ENCODE measurements at regions not wholly inside any gene's neighbourhood (a gene's known extent, or its start where the extent isn't known, plus 50 kb on each side); places are given as distances from the start of the nearest gene placed in this dataset.

DNA sequence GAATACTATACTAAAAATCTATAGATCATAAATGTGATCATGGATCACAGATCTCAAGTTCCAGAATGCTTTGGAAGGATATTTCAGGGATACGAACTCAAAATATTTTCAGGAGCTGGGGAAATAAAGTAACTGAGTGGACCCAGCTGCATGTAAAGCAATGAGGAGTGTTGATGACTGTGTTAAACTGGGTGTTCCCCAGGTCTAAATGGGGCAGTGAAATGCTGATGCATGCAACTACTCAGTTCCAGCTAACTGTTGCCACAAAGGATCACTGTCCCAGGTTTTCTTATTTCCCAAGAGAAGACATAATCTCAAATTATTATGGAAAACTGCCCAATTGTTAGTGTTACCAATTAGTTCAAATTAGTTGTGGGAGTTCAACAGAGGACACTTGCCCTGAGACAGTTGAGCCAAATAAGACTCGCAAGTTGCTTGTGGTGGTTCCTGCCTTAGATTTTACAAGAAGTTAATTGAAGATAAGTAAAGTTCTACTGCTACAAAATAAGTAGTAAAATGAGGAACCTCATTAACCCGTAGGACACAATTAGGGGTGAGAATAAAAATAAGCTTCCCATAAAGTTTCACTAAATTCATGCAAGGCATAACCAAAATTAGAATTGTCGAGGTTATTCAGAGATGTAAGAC, 66.3 kb upstream of the IL12A start:
- no peak for DNase-seq

DNA sequence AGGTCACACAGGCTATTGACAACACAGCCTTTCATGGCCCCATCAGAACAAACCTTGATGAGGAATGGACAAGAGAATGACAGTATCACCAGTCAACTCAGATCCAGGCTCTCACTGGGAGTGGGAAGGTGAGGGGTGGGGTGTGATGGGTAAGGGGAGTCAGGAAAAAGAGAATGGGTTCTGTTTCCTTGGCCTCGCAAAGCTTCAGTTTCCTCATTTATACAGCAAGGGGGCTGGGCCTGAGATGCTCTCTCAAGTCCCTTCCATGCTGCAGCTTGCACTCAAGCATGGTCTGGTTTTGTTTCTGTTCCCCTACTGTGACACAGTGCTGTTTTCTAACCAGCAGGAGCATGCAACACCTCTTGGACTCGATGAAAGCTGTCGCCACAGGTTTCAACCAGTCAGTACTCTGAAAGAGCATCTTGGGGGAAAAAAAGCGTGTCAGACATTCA, 65.7 kb upstream of the IL12A start:
- no peak for DNase-seq

DNA sequence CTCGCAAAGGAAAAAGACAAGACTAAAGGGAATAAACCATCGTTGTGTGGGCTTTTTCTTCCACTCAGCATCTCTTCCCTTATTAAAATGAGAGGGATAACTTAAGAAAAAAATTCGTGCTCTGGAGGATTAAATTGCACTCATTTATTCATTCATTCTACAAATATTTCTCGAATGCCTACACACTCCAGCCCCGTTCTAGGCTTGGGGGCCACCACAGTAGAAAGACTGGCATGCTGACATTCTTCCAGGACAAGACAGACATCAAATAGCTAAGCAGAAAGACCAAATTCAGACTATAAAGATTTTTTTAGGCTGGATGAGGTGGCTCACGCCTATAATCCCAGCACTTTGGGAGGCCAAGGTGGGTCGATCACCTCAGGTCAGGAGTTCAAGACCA, 65.3 kb upstream of the IL12A start:
- DNase-seq, result no peak

DNA sequence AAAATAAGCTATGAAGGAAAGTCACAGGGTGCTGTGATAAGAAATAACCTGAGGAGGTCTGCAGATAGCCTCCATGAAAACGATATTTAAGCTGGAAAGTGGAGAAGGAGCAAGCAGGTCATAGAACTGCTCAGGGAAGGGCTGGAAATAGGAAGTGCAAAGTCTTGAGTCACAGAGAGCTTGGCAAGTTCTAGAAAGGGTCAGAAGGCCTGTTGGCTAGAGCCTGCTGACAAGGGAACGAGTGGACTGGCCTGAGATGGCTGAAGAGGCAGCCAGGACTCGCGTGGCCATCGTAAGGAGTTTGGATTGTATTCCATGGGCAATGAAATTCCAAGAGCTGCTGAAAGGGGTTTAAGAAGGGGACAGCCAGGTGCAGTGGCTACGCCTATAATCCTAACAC, 64.7 kb upstream of the IL12A start:
- DNase-seq, result peak; percentile 47 to 55

DNA sequence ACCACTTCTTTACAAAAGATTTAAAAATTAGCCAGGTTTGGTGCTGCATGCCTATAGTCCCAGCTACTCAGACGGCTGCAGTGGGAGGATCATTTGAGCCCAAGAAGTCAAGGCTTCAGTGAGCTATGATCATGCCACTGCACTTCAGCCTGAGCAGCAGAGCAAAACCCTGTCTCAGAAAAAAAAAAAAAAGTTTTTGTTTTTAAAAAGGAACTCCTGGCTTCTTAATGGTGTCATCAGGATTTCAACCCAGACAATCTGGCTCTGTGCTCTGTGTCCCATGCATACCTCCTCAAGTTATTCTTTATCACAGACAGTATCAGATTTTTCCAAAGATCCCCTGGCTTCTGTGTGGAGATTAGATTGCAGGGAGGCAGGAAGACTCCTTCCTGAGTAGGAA, 64.2 kb upstream of the IL12A start:
- no peak for DNase-seq

DNA sequence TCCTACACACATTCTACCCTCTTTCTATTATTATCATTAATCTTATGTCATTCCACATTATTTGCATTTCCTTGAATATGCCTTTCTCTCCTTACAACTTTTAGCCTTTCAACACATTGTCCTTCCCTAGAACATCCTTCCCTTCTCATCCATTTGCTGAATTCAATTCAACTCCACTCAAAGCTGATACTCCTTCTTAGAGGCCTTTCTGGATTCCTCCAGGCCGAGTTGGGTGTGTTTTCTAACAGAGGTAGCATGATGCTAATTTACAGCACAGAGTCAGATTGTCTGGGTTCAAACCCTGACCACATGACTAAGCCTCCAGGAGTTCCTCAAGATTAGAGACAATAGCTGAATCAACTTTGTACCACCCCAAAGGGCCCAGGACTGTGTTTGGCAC, 63.4 kb upstream of the IL12A start:
- no peak for DNase-seq

DNA sequence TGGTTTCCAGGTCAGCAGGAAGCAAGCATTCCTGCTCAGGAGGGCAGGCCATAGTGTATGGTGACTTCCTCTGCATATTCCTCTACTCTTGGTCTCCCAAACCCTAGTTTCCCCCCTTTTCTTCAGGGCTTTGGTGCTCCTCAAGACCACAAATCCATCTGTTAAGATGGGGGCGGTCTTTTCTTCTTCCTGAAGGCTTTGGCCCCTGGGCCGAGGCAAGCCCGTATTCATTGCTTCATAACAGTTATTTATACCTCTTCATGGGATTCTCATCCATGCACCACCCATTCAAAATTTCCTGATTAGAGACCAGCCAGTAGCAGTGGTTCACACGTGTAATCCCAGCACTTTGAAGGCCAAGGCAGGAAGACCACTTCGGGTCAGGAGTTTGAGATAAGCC, 62.1 kb upstream of the IL12A start:
- no peak for DNase-seq

DNA sequence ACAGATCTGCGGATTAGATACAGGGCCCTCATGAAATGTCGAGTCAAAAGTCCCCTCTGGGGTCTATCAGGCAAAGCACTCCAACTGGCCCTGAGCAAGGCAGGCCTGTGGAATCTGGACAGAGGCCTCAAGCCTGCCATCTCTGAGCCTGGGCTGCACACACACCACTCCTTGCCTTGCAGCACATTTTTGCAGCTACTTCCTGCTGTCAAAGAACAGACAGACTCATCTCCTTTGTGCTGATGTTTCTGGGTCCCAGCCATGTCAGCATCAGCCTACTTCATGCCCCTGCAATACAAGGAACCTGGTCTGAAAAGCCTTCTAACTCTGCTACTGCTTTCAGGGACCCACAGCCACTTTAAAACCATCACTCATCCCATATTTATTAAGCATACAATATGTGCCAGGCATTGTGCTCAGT, 60.6 kb upstream of the IL12A start:
- peak in 1 of 2 donors; percentile 34 for DNase-seq

DNA sequence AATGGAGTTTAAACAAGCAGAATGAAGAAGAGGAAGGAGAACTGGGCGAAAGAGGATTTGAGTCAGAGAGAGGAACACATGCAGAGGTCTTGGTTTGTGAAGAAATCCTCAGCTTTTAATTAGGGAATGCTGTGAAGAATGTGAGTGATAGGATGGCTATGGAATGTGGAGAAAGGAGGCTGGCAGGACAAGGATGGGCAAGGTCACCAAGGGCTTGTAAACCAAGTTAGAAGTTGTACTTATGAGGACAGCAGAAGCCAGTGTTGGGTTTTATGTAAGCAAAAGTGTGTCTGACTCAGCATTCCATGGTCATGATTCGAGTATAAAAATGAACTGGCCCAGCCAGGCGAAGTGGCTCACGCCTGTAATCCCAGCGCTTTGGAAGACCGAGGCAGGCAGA, 60.0 kb upstream of the IL12A start:
- peak in 1 of 2 donors; percentile 24 for DNase-seq

DNA sequence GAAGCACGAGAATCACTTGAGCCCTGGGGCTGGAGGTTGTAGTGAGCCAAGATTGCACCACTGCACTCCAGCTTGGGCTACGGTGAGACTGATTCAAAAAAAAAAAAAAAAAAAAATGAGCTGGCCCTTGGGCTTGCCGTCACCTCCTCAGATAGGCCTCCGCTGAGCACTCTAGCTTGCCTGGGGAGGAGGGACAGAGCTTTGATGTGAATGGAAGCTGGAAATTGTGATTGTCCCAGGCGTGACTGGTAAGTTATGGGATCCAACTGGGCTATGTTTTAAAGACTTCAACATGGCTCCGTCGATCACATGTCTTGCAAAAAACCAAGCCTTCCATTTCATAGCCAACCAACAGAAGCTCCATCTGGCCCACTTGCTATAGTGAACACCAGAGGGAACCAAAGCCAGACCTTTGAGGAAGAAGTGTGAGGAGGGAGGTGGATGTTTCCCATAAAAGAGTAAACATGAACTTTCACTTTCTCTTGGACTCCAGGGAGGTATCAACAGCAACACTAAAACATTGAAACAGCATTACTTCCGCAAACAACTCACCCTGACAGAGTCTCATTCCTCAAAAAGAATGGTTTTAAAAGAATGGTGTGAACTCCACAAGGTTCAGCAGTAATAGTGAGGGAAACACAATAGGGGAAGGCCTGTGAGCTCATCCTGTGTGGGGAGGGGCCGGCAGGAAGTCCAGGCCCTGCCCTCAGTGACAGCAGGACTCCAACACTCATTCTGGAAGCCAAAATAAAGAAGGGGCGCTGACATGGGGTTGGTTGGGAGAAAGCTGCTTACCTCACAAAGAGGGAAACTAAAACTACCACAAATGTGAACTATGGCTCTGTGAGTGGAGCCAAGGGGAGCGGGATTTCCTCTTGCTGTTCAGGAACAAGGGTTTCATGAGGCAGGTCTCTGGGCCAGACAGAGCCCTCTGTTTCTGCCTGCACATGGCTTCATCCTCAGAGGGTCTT, 59.2 kb upstream of the IL12A start:
- DNase-seq, result peak; percentile 80 to 91

DNA sequence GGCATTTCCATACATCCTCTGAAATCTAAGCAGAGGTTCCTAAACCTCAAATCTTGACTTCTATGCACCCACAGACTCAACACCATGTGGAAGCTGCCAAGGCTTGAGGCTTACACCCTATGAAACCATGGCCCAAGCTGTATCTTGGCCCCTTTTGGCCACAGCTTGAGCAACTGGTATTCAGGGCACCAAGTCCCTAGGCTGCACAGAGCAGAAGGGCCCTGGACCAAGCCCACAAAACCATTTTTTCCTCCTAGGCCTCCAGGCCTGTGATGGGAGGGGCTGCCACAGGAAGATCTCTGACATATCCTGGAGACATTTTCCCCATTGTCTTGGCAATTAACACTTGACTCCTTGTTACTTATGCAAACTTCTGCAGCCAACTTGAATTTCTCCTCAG, 54.4 kb upstream of the IL12A start:
- DNase-seq, result no peak

DNA sequence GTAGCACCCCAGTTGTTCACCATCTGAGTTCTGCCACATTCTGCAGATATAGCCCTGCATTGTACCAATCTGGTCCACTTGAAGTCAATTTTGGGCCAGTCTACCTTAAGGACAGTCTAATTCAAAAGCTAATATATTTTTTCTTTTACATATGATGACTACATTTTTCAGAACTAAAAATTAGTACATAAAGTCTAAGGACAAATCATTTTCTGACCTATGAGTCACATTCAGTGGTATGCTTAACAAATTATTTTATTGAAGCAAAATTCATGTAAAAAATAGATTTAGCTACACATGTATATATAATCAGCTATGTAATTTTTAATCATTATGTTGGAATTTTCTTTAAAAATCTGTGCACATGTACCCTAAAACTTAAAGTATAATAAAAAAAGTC, 52.1 kb upstream of the IL12A start:
- no peak for DNase-seq

DNA sequence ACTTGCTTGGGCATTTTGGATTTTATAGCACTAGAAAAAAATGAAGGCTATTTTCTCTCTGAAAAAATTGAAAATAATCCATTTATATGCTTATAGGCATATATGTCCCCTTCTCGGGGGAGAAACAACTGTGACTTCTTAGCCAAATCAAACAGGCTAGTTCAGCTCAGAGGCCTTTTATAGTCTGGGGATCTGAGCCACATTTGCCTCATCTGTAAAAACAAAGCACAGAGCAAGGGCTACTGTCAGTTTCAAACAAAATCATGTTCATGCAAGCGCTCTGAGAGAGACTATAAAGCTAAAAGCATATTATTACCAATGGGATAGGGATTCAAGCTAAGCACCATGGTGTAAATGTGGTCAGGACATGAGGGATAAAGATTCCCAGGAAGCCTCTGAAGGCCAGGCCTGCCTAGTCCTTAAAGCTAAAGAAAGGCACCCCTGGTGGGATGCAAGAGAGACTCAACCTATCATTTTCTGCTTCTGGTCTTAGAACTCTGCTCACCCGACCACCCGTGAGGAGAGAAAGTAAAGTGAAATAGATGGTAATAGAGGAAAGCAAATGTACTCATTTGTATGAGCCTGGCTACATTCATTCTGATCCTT, 51.0 kb upstream of the IL12A start:
- DNase-seq, result no peak

DNA sequence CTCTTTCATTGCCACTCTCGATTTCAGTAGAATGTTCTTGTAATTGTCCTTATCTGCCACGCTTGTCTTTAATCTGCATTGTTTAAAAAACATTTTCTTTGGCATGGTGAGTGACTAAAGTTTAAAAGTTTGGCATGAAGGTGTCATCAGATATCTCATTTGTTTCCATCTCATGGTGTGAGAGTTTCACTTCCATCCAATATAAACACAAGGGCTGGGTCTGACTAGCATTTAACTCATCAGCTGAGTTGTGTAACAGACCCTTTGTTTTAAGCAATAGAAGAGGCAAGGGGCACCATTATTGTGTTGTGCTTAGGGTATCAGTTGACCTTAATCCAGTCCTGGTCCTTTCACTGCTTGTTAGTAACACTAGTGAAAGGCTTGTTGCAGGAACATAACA, 49.9 kb upstream of the IL12A start:
- peak in 1 of 2 donors; percentile 28 for DNase-seq
